PC-3 (cell line): ENCODE measurements at regions not wholly inside any gene's neighbourhood (a gene's known extent, or its start where the extent isn't known, plus 50 kb on each side); places are given as distances from the start of the nearest gene placed in this dataset.

Experiments
- ATAC-seq: fragments of 200-7000 bp; cut with Tn5 transposase; 2 replicates; pipeline ENCODE4 v1.9.1; 2020; ENCODE audit warnings: mild to moderate bottlenecking, moderate library complexity
- BruUV-seq: library from RNA; stranded (reverse); fragments of 400-500 nt; replicated peaks from 2 replicates; lab custom pipeline; 2021; lab: Mats Ljungman, UMichigan
- CTCF ChIA-PET: fragments of 300-600 bp; sonication (Branson Sonifier 250); formaldehyde crosslinking; loops from one replicate; lab custom pipeline; 2022; ENCODE audit warnings: antibody characterized with exemption; lab: Charles Lee
- POLR2A ChIA-PET: fragments of 300-600 bp; sonication (Branson Sonifier 250); formaldehyde crosslinking; loops from one replicate; lab custom pipeline; 2022; ENCODE audit warnings: antibody characterized with exemption; ENCODE audit not compliant: unreplicated experiment; lab: Charles Lee
- DNase-seq: peaks from one replicate; pipeline ENCODE4 v3.0.0-alpha.2; 2015
- H2AFZ ChIP-seq: fragments of 300-600 bp; sonication (generic); 2 replicates; pipeline ENCODE4 v1.6.0; 2016; ENCODE audit warnings: antibody characterized with exemption, low read length
- H3F3A ChIP-seq: fragments of 300-600 bp; sonication (generic); one replicate; pipeline ENCODE4 v1.6.0; 2017; ENCODE audit warnings: antibody characterized with exemption, low read length, control low read depth, mild to moderate bottlenecking; ENCODE audit not compliant: unreplicated experiment
- H3K27ac ChIP-seq: fragments of 300-600 bp; sonication (generic); 2 replicates; pipeline ENCODE4 v1.5.1; 2016; ENCODE audit warnings: mild to moderate bottlenecking, low read length
- H3K27me3 ChIP-seq: fragments of 300-600 bp; sonication (generic); 2 replicates; pipeline ENCODE4 v1.6.1; 2016; ENCODE audit warnings: low read length, mixed read lengths
- H3K36me3 ChIP-seq: fragments of 300-600 bp; sonication (generic); 2 replicates; pipeline ENCODE4 v1.6.1; 2016; ENCODE audit warnings: low read depth, mixed run types, low read length, mixed read lengths
- H3K4me1 ChIP-seq: fragments of 300-600 bp; sonication (generic); 2 replicates; pipeline ENCODE4 v1.5.1; 2016; ENCODE audit warnings: low read length; ENCODE audit not compliant: insufficient read depth
- H3K4me2 ChIP-seq: fragments of 300-600 bp; sonication (generic); 2 replicates; pipeline ENCODE4 v1.6.0; 2016; ENCODE audit warnings: low read length
- H3K4me3 ChIP-seq: fragments of 300-600 bp; sonication (generic); 2 replicates; pipeline ENCODE4 v1.5.1; 2016; ENCODE audit warnings: mild to moderate bottlenecking, low read length, mixed read lengths
- H3K79me2 ChIP-seq: fragments of 300-600 bp; sonication (generic); 2 replicates; pipeline ENCODE4 v1.6.1; 2017; ENCODE audit warnings: low read length, mixed read lengths
- H3K9ac ChIP-seq: fragments of 300-600 bp; sonication (generic); 2 replicates; pipeline ENCODE4 v1.6.0; 2016; ENCODE audit warnings: mild to moderate bottlenecking, low read length
- H3K9me2 ChIP-seq: fragments of 300-600 bp; sonication (generic); replicated peaks from 2 replicates; pipeline ENCODE4 v1.6.1; 2016; ENCODE audit warnings: mixed run types, low read length, mixed read lengths
- H3K9me3 ChIP-seq: fragments of 300-600 bp; sonication (generic); 2 replicates; pipeline ENCODE4 v1.6.1; 2016; ENCODE audit warnings: low read length, mixed read lengths
- H4K20me1 ChIP-seq: fragments of 300-600 bp; sonication (generic); 2 replicates; pipeline ENCODE4 v1.6.1; 2016; ENCODE audit warnings: low read length, mixed read lengths
- CTCF ChIP-seq: fragments of 300-600 bp; sonication (generic); conservative IDR thresholded peaks from 2 replicates; pipeline ENCODE4 v1.5.1; 2017; ENCODE audit warnings: antibody characterized with exemption, low read depth, mild to moderate bottlenecking, low read length
- EZH2 ChIP-seq: fragments of 300-600 bp; sonication (generic); IDR thresholded peaks from one replicate; pipeline ENCODE4 v1.6.1; 2017; ENCODE audit warnings: antibody characterized with exemption, mild to moderate bottlenecking, low read length; ENCODE audit not compliant: unreplicated experiment
- EZH2phosphoT487 ChIP-seq: fragments of 300-600 bp; sonication (generic); IDR thresholded peaks from 2 replicates; pipeline ENCODE4 v1.6.1; 2018; ENCODE audit warnings: mild to moderate bottlenecking, antibody characterized with exemption, low read length, borderline replicate concordance
- intact Hi-C: fragments of 100-400 bp; cut with micrococcal nuclease; formaldehyde crosslinking; loops from 2 replicates; pipeline ENCODE4 v1.9.0; 2023

GRCh38 chrX:121135488-121136207 is 88.2 kb downstream of the GLUD2 start:
- Histone ChIP-seq H3K27ac (no peak overlapping the region), H2AFZ (no peak overlapping the region), H4K20me1 (no peaks in the 10 kb centered on the region), H3K27me3 (no peaks in the 10 kb centered on the region), H3F3A (no peaks in the 10 kb centered on the region), H3K9me3 (no peaks in the 10 kb centered on the region), H3K9ac (no peak overlapping the region), H3K9me2 (no peaks in the 10 kb centered on the region), H3K4me3 (no peak overlapping the region), H3K4me2 (no peak overlapping the region), H3K4me1 (no peaks in the 10 kb centered on the region), H3K36me3 (no peaks in the 10 kb centered on the region), H3K79me2 (no peaks in the 10 kb centered on the region)
- no peak for TF ChIP-seq EZH2phosphoT487
- no peak for TF ChIP-seq EZH2
- no peak for TF ChIP-seq CTCF
- intact Hi-C loops: no loop called here
- BruUV-seq: no TSS peak
- DNase-seq: no peak
- CTCF ChIA-PET: no interaction called here
- ATAC-seq: no peak
- POLR2A ChIA-PET: no interaction called here

- no peaks in the 10 kb centered on the region for H3K36me3 ChIP-seq
- no peaks in the 10 kb centered on the region for H3F3A ChIP-seq
- ATAC-seq: 0 out of 2 replicates have a peak, but pooled peaks have one; percentile 20
- no peaks in the 10 kb centered on the region for H3K9me3 ChIP-seq
- no peak overlapping the region for H3K4me3 ChIP-seq
- no TSS peak for BruUV-seq
- intact Hi-C loops: no loop called here
- no peak for TF ChIP-seq EZH2phosphoT487
- POLR2A ChIA-PET: no interaction called here
- no peak overlapping the region for H3K4me2 ChIP-seq
- no peaks in the 10 kb centered on the region for H3K4me1 ChIP-seq
- CTCF ChIA-PET: no interaction called here
- no peak overlapping the region for H3K27ac ChIP-seq
- H4K20me1 ChIP-seq: no peaks in the 10 kb centered on the region
- H3K9me2 ChIP-seq: no peaks in the 10 kb centered on the region
- H2AFZ ChIP-seq: no peak overlapping the region
- H3K9ac ChIP-seq: no peak overlapping the region
- no peaks in the 10 kb centered on the region for H3K27me3 ChIP-seq
- no peaks in the 10 kb centered on the region for H3K79me2 ChIP-seq
- DNase-seq: peak; percentile 23
Measured at GRCh38 chrX:121146059-121146628, 98.7 kb downstream of the GLUD2 start.

GRCh38 chrX:121150217-121150616 is 102.8 kb downstream of the GLUD2 start:
- POLR2A ChIA-PET: no interaction called here
- Histone ChIP-seq H3K9me3 (no peaks in the 10 kb centered on the region), H3K36me3 (no peaks in the 10 kb centered on the region), H4K20me1 (no peaks in the 10 kb centered on the region), H2AFZ (no peak overlapping the region), H3K9me2 (no peaks in the 10 kb centered on the region), H3K4me1 (no peaks in the 10 kb centered on the region), H3K9ac (no peak overlapping the region), H3K27ac (no peak overlapping the region), H3K4me3 (no peak overlapping the region), H3K27me3 (no peaks in the 10 kb centered on the region), H3K4me2 (no peak overlapping the region), H3K79me2 (no peaks in the 10 kb centered on the region), H3F3A (no peaks in the 10 kb centered on the region)
- TF ChIP-seq CTCF: no peak
- no peak for TF ChIP-seq EZH2phosphoT487
- TF ChIP-seq EZH2: no peak
- DNase-seq (no peak), ATAC-seq (no peak)
- intact Hi-C loops: no loop called here
- BruUV-seq: no TSS peak
- CTCF ChIA-PET: no interaction called here
